ENCODE measurements at regions not wholly inside any gene's neighbourhood (a gene's known extent, or its start where the extent isn't known, plus 50 kb on each side); places are given as distances from the start of the nearest gene placed in this dataset.

DNA sequence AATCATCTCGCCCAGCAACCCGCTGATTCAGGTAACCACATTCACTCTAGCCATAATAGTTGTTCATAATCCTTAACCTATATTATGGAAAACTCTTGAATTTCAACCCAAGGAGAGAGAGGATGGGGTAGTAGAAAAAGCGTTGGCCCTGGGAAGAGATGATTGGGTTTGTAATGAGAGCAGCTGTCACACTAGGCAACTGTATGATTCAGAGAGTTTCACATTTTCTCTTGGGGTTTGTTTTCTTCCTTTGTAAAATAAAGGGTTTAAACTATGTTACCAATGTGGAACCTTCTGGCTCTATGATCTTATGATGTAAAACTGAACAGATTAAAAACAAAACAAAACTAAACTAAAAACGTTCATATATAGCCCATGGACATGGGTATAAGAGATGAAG, 705.2 kb upstream of the IGFBP3 start:
- H2BK120ac ChIP-seq (ENCODE audit: low read depth, low read length): peak overlapping the region; percentile 52; the same call in 1 of the 2 replicates
- no peak overlapping the region; the same call in 1 of the 2 replicates for H4K91ac ChIP-seq (ENCODE audit: insufficient read depth, low read depth, low read length)
- no peak overlapping the region for H3K56ac ChIP-seq (ENCODE audit: extremely low read depth, insufficient read depth, low read length)
- no CpG with 5 or more reads among the region's 4 CpGs for WGBS, 2 experiments (ENCODE audit: extremely low coverage in 2 of 2, insufficient read length in 1 of 2)
- H3K27me3 ChIP-seq (ENCODE audit: control insufficient read depth, insufficient read depth, low read length): no peaks in the 10 kb centered on the region
- no TSS peak for BruUV-seq (replicated peaks)
- H3K9me1 ChIP-seq (ENCODE audit: insufficient read depth, low read length): 0 out of 2 replicates have a peak, but pooled peaks cover 2% of the 10 kb centered on the region
- no peak overlapping the region for H2AK9ac ChIP-seq (replicated peaks; ENCODE audit: low read depth, low read length, poor library complexity)
- peaks cover 14% of the 10 kb centered on the region for H3K4me1 ChIP-seq (ENCODE audit: control insufficient read depth, insufficient read depth, low read length)
- H2AK5ac ChIP-seq (ENCODE audit: low read depth, low read length): no peak overlapping the region
- H4K8ac ChIP-seq (ENCODE audit: low read depth in 2 of 2, low read length in 2 of 2): no peak overlapping the region
- ATAC-seq (ENCODE audit: low read depth) (no peak), DNase-seq (no peak)
- no peaks in the 10 kb centered on the region for H3K36me3 ChIP-seq (ENCODE audit: control insufficient read depth, insufficient read depth, low read length)
- H4K20me1 ChIP-seq (ENCODE audit: insufficient read depth, low read length): no peaks in the 10 kb centered on the region
- 0 out of 2 replicates have a peak overlapping the region, but pooled peaks have one; percentile 3 for H2BK20ac ChIP-seq (ENCODE audit: low read depth, low read length)
- peak overlapping the region; percentile 87 for H2BK5ac ChIP-seq (ENCODE audit: low read depth, low read length, poor library complexity, severe bottlenecking)
- no peaks in the 10 kb centered on the region for H3K9me3 ChIP-seq (ENCODE audit: control insufficient read depth, insufficient read depth, low read length)
- H4K5ac ChIP-seq (ENCODE audit: low read depth, low read length): no peak overlapping the region; the same call in 1 of the 2 replicates
- intact Hi-C loops (cut with micrococcal nuclease): loop anchor here (10.0 kb wide), 1 partner anchor 459 kb away; no protein-coding TSS in a partner anchor
- no peak overlapping the region for H3K4me2 ChIP-seq (ENCODE audit: low read depth, low read length)
- H3K14ac ChIP-seq (replicated peaks; ENCODE audit: low read depth, low read length): no peak overlapping the region
- H3K23ac ChIP-seq (ENCODE audit: low read depth, low read length): no peak overlapping the region
- H3K27ac ChIP-seq (ENCODE audit: insufficient read depth, low read length): no peak overlapping the region
- CTCF ChIA-PET: no interaction called here
- no peak overlapping the region for H3K9ac ChIP-seq (ENCODE audit: low read depth, low read length)
- dilution Hi-C loops (cut with HindIII; ENCODE audit: low sequenced_read_pairs, unreplicated experiment): no loop called here
- no peak overlapping the region for H2AFZ ChIP-seq (replicated peaks; ENCODE audit: low read length, poor library complexity)
- TF ChIP-seq CEBPB (IDR thresholded peaks at IDR 0.05; ENCODE audit: low read depth, low read length) (no peak), CHD1 (IDR thresholded peaks at IDR 0.05; ENCODE audit: low read depth, low read length) (no peak), FOS (IDR thresholded peaks at IDR 0.05; ENCODE audit: low read depth, low read length) (no peak)
- TF ChIP-seq, protein P1, sequence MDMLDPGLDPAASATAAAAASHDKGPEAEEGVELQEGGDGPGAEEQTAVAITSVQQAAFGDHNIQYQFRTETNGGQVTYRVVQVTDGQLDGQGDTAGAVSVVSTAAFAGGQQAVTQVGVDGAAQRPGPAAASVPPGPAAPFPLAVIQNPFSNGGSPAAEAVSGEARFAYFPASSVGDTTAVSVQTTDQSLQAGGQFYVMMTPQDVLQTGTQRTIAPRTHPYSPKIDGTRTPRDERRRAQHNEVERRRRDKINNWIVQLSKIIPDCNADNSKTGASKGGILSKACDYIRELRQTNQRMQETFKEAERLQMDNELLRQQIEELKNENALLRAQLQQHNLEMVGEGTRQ (IDR thresholded peaks at IDR 0.05; ENCODE audit: low read depth, low read length): no peak
- H3K4ac ChIP-seq (ENCODE audit: low read depth, low read length): 0 out of 2 replicates have a peak overlapping the region, but pooled peaks have one; percentile 54
- peak overlapping the region; percentile 83; the same call in 1 of the 2 replicates for H3K18ac ChIP-seq (ENCODE audit: low read depth, low read length)
- POLR2A ChIA-PET (ENCODE audit: unreplicated experiment): no interaction called here
- peak overlapping the region; percentile 68 for H2BK15ac ChIP-seq (ENCODE audit: low read depth, low read length)
- no peak overlapping the region for H3K4me3 ChIP-seq (ENCODE audit: insufficient read depth, low read depth, low read length)
- in situ Hi-C loops (cut with MboI; ENCODE audit: low sequenced_read_pairs): no loop called here
- H3K79me1 ChIP-seq (ENCODE audit: low read depth in 1 of 2, low read length in 2 of 2): no peaks in the 10 kb centered on the region

Data from IMR-90 (cell line).